ENCODE measurements at regions not wholly inside any gene's neighbourhood (a gene's known extent, or its start where the extent isn't known, plus 50 kb on each side); places are given as distances from the start of the nearest gene placed in this dataset.

GRCh38 chr6:11426571-11426970, 111.0 kb upstream of the TMEM170B start:
- H3F3A ChIP-seq (replicated peaks; ENCODE audit: insufficient read depth): no peaks in the 10 kb centered on the region
- DNase-seq: no peak
- H3K79me2 ChIP-seq (ENCODE audit: insufficient read depth): no peaks in the 10 kb centered on the region
- no peaks in the 10 kb centered on the region for H3K27me3 ChIP-seq (ENCODE audit: insufficient read depth)
- H3K9ac ChIP-seq: no peak overlapping the region
- H3K4me2 ChIP-seq: no peak overlapping the region
- H3K9me2 ChIP-seq: no peaks in the 10 kb centered on the region
- no peak overlapping the region for H3K27ac ChIP-seq (ENCODE audit: low read depth in 2 of 2, low read length in 1 of 2)
- peaks cover 15 to 42% of the 10 kb centered on the region in 2 experiments for H3K4me1 ChIP-seq (ENCODE audit: control insufficient read depth in 1 of 2, insufficient read depth in 2 of 2, low read depth in 1 of 2, low read length in 1 of 2)
- ChIA-PET POLR2A (no interaction called here), CTCF (interaction anchor here (0.6 kb wide), 1 partner anchor 13 kb away, joined by 3 read pairs; no protein-coding TSS in a partner anchor)
- H3K36me3 ChIP-seq (replicated peaks in 1 of 2; ENCODE audit: control insufficient read depth in 1 of 2, insufficient read depth in 2 of 2, low read length in 1 of 2): no peaks in the 10 kb centered on the region
- no peak overlapping the region for H3K4me3 ChIP-seq (ENCODE audit: low read depth in 2 of 2, low read length in 1 of 2)
- no peaks in the 10 kb centered on the region for H4K20me1 ChIP-seq (ENCODE audit: insufficient read depth)
- no peak overlapping the region for H2AFZ ChIP-seq (ENCODE audit: low read depth)
- H3K9me3 ChIP-seq: 0 out of 2 replicates have a peak, but pooled peaks cover under 1% of the 10 kb centered on the region
- no peak for TF ChIP-seq NRF1 (IDR thresholded peaks at IDR 0.05; ENCODE audit: low read depth, low read length)
- 97% methylated on average over 2 of the region's 2 CpGs for WGBS (ENCODE audit: low lambda C conversion rate)

- Histone ChIP-seq H3K4me3 (ENCODE audit: low read depth in 2 of 2, low read length in 1 of 2) (no peak overlapping the region), H3K79me2 (ENCODE audit: insufficient read depth) (no peaks in the 10 kb centered on the region), H3K9ac (no peak overlapping the region), H3K9me2 (no peaks in the 10 kb centered on the region), H3K36me3 (replicated peaks in 1 of 2; ENCODE audit: control insufficient read depth in 1 of 2, insufficient read depth in 2 of 2, low read length in 1 of 2) (no peaks in the 10 kb centered on the region), H3K9me3 (peaks cover 8% of the 10 kb centered on the region), H3K4me2 (no peak overlapping the region), H4K20me1 (ENCODE audit: insufficient read depth) (no peaks in the 10 kb centered on the region), H2AFZ (ENCODE audit: low read depth) (no peak overlapping the region), H3K27ac (ENCODE audit: low read depth in 2 of 2, low read length in 1 of 2) (no peak overlapping the region), H3F3A (replicated peaks; ENCODE audit: insufficient read depth) (no peaks in the 10 kb centered on the region), H3K27me3 (ENCODE audit: insufficient read depth) (no peaks in the 10 kb centered on the region), H3K4me1 (ENCODE audit: control insufficient read depth in 1 of 2, insufficient read depth in 2 of 2, low read depth in 1 of 2, low read length in 1 of 2) (peaks cover 15 to 40% of the 10 kb centered on the region in 2 experiments)
- 100% methylated on average over 1 of the region's 1 CpG for WGBS (ENCODE audit: low lambda C conversion rate)
- POLR2A ChIA-PET: no interaction called here
- CTCF ChIA-PET: no interaction called here
- TF ChIP-seq YY1 (IDR thresholded peaks at IDR 0.05; ENCODE audit: low read depth) (no peak), PBX3 (IDR thresholded peaks at IDR 0.05) (no peak), TEAD4 (IDR thresholded peaks at IDR 0.05; ENCODE audit: borderline replicate concordance, insufficient read depth) (no peak)
- DNase-seq: no peak
These were observed 111.7 kb upstream of the TMEM170B start for GRCh38 chr6:11425876-11426275.

GRCh38 chr6:11425431-11425871, 112.1 kb upstream of the TMEM170B start:
- Histone ChIP-seq H3K4me1 (ENCODE audit: control insufficient read depth in 1 of 2, insufficient read depth in 2 of 2, low read depth in 1 of 2, low read length in 1 of 2) (peaks cover 15 to 40% of the 10 kb centered on the region in 2 experiments), H3K4me2 (no peak overlapping the region), H2AFZ (ENCODE audit: low read depth) (no peak overlapping the region), H3K9ac (no peak overlapping the region), H4K20me1 (ENCODE audit: insufficient read depth) (no peaks in the 10 kb centered on the region), H3K9me2 (no peaks in the 10 kb centered on the region), H3K79me2 (ENCODE audit: insufficient read depth) (no peaks in the 10 kb centered on the region), H3K9me3 (peaks cover 9% of the 10 kb centered on the region), H3K36me3 (replicated peaks in 1 of 2; ENCODE audit: control insufficient read depth in 1 of 2, insufficient read depth in 2 of 2, low read length in 1 of 2) (no peaks in the 10 kb centered on the region), H3K27ac (ENCODE audit: low read depth in 2 of 2, low read length in 1 of 2) (no peak overlapping the region), H3F3A (replicated peaks; ENCODE audit: insufficient read depth) (no peaks in the 10 kb centered on the region), H3K27me3 (ENCODE audit: insufficient read depth) (no peaks in the 10 kb centered on the region), H3K4me3 (ENCODE audit: low read depth in 2 of 2, low read length in 1 of 2) (no peak overlapping the region)
- TF ChIP-seq RCOR1 (IDR thresholded peaks at IDR 0.05; ENCODE audit: low read length) (no peak), PBX3 (IDR thresholded peaks at IDR 0.05) (no peak), SMC3 (IDR thresholded peaks at IDR 0.05; ENCODE audit: low read depth, low read length) (no peak), CHD2 (IDR thresholded peaks at IDR 0.05; ENCODE audit: low read length, partially characterized antibody) (no peak), USF1 (IDR thresholded peaks at IDR 0.05; ENCODE audit: borderline replicate concordance, low read depth) (no peak), MEF2A (IDR thresholded peaks at IDR 0.05; ENCODE audit: borderline replicate concordance, low read depth) (no peak), GATA2 (CRISPR knock-in tag; IDR thresholded peaks at IDR 0.05) (no peak)
- WGBS (ENCODE audit: low lambda C conversion rate): 91% methylated on average over 5 of the region's 5 CpGs
- ChIA-PET POLR2A (no interaction called here), CTCF (interaction anchor here (2.0 kb wide), 1 partner anchor 11 kb away, joined by 6 read pairs; no protein-coding TSS in a partner anchor)
- no peak for DNase-seq
